Endothelial cell of umbilical vein (primary cell): ENCODE measurements at regions not wholly inside any gene's neighbourhood (a gene's known extent, or its start where the extent isn't known, plus 50 kb on each side); places are given as distances from the start of the nearest gene placed in this dataset.
"Not testable (repeated sequence)": the region's sequence is repeated elsewhere in the genome, so short reads cannot be mapped to it uniquely, and the experiment has no call there.

Source experiments
- BruUV-seq: library from RNA; stranded (reverse); fragments of 400-500 nt; replicated peaks from 2 replicates; lab custom pipeline; 2021; lab: Mats Ljungman, UMichigan
- CTCF ChIA-PET: fragments of 300-600, 350-600 bp; sonication (Branson Sonifier 250); formaldehyde crosslinking; loops from one replicate; lab custom pipeline; 2021; ENCODE audit warnings: antibody characterized with exemption, inconsistent platforms; lab: Charles Lee
- POLR2A ChIA-PET: fragments of 300-600, 350-600 bp; sonication (Branson Sonifier 250); formaldehyde crosslinking; loops from one replicate; lab custom pipeline; 2021; ENCODE audit warnings: antibody characterized with exemption, inconsistent platforms; lab: Charles Lee
- DNase-seq: peaks from one replicate; pipeline ENCODE4 v3.0.0-alpha.2; 2011; ENCODE audit warnings: low read depth, low spot score
- FAIRE-seq: peaks from 2 replicates; lab custom pipeline; 2011; peaks lifted over from hg19 to GRCh38; lab: Jason Lieb, UNC
- H2AFZ ChIP-seq: 2 replicates; pipeline ENCODE4 v1.6.0; 2012; ENCODE audit warnings: low read depth, low read length, control low read depth, inconsistent platforms
- H3K27ac ChIP-seq: 2 replicates; pipeline ENCODE4 v1.5.1; 2011; ENCODE audit warnings: low read depth, mild to moderate bottlenecking, control low read depth, low read length, moderate library complexity; ENCODE audit not compliant: insufficient read depth
- H3K27me3 ChIP-seq, 2 experiments: 2 replicates each; pipeline versions ENCODE4 v1.6.0 to v1.6.1; 2011; ENCODE audit warnings: low read length in 2 of 2, mixed read lengths in 1 of 2; ENCODE audit not compliant: control insufficient read depth in 2 of 2, insufficient read depth in 2 of 2
- H3K36me3 ChIP-seq, 2 experiments: 2 replicates in 1 of 2; 3 replicates in 1 of 2; pipeline ENCODE4 v1.5.1; 2011; ENCODE audit warnings: low read length in 2 of 2, mild to moderate bottlenecking in 1 of 2, moderate library complexity in 1 of 2; ENCODE audit not compliant: control insufficient read depth in 2 of 2, insufficient read depth in 2 of 2; ENCODE audit errors: extremely low read depth in 1 of 2
- H3K4me1 ChIP-seq: 3 replicates; pipeline ENCODE4 v1.5.1; 2011; ENCODE audit warnings: mild to moderate bottlenecking, low read length; ENCODE audit not compliant: control insufficient read depth, insufficient read depth; ENCODE audit errors: extremely low read depth
- H3K4me2 ChIP-seq: 2 replicates; pipeline ENCODE4 v1.6.1; 2011; ENCODE audit warnings: low read length, control low read depth, mixed read lengths; ENCODE audit not compliant: insufficient read depth
- H3K4me3 ChIP-seq, 3 experiments: fragments of 200-600 bp in 1 of 3; sonication (generic), shearing (Covaris generic) in 1 of 3; replicated peaks in 1 of 3; 2 replicates each; pipeline ENCODE4 v1.5.1; 2011 to 2016; ENCODE audit warnings: control low read depth in 3 of 3, low read length in 3 of 3, mild to moderate bottlenecking in 2 of 3, inconsistent platforms in 1 of 3, low read depth in 1 of 3, moderate library complexity in 1 of 3; ENCODE audit not compliant: insufficient read depth in 1 of 3
- H3K79me2 ChIP-seq: 2 replicates; pipeline ENCODE4 v1.6.0; 2012; ENCODE audit warnings: low read length, inconsistent platforms; ENCODE audit not compliant: control insufficient read depth, insufficient read depth
- H3K9ac ChIP-seq: replicated peaks from 2 replicates; pipeline ENCODE3; 2011; ENCODE audit warnings: low read length, control low read depth; ENCODE audit not compliant: insufficient read depth; ENCODE audit errors: extremely low read depth
- H3K9me1 ChIP-seq: replicated peaks from 3 replicates; pipeline ENCODE4 v1.6.0; 2011; ENCODE audit warnings: mild to moderate bottlenecking, low read length; ENCODE audit not compliant: control insufficient read depth, insufficient read depth; ENCODE audit errors: extremely low read depth
- H3K9me3 ChIP-seq: replicated peaks from 2 replicates; pipeline ENCODE4 v1.5.1; 2012; ENCODE audit warnings: low read length, inconsistent platforms; ENCODE audit not compliant: control insufficient read depth, insufficient read depth
- H4K20me1 ChIP-seq: replicated peaks from 2 replicates; pipeline ENCODE3; 2011; ENCODE audit warnings: mild to moderate bottlenecking, low read length; ENCODE audit not compliant: control insufficient read depth, insufficient read depth; ENCODE audit errors: extremely low read depth
- FOS ChIP-seq: IDR thresholded peaks from 2 replicates; pipeline ENCODE4 v1.6.1; 2011; ENCODE audit warnings: mild to moderate bottlenecking, low read length, moderate library complexity, borderline replicate concordance; ENCODE audit not compliant: insufficient read depth
- dilution Hi-C: fragments of 300-500 bp; cut with MboI; formaldehyde crosslinking; loops from one replicate; pipeline ENCODE4 v1.15.0; 2019; ENCODE audit warnings: low sequenced_read_pairs; ENCODE audit not compliant: extremely low pct_ligation_motif_present
- intact Hi-C: fragments of 100-400 bp; cut with micrococcal nuclease; formaldehyde crosslinking; loops from one replicate; pipeline ENCODE4 v1.10.0; 2022

GRCh38 chr3:21216598-21216997 is 534.4 kb downstream of the ZNF385D start:
- H3K9ac ChIP-seq, result no peak overlapping the region
- ChIA-PET POLR2A (no interaction called here), CTCF (interaction anchor here (1.3 kb wide), 1 partner anchor 990 kb away, joined by 5 read pairs; no protein-coding TSS in a partner anchor)
- H3K4me3 ChIP-seq, result no peak overlapping the region
- no peaks in the 10 kb centered on the region for H3K4me1 ChIP-seq
- no peaks in the 10 kb centered on the region for H3K79me2 ChIP-seq
- DNase-seq (no peak), FAIRE-seq (no peak)
- peaks cover 2% of the 10 kb centered on the region for H3K9me3 ChIP-seq
- BruUV-seq, result no TSS peak
- H3K27me3 ChIP-seq, result no peaks in the 10 kb centered on the region
- no peaks in the 10 kb centered on the region for H3K9me1 ChIP-seq
- no peak overlapping the region for H3K27ac ChIP-seq
- no peaks in the 10 kb centered on the region for H4K20me1 ChIP-seq
- dilution Hi-C loops, result no loop called here
- H2AFZ ChIP-seq, result no peak overlapping the region
- H3K4me2 ChIP-seq, result no peak overlapping the region
- no peaks in the 10 kb centered on the region for H3K36me3 ChIP-seq
- no peak for TF ChIP-seq FOS
- intact Hi-C loops, result loop anchor here (5.0 kb wide), 1 partner anchor 704 kb away; no protein-coding TSS in a partner anchor

- H3K9me1 ChIP-seq, H4K20me1 ChIP-seq, intact Hi-C loops, H3K79me2 ChIP-seq, H3K4me1 ChIP-seq, BruUV-seq, POLR2A ChIA-PET, H3K4me2 ChIP-seq, H3K27me3 ChIP-seq, H3K9me3 ChIP-seq, H2AFZ ChIP-seq, CTCF ChIA-PET, H3K4me3 ChIP-seq, dilution Hi-C loops, FAIRE-seq, H3K36me3 ChIP-seq, DNase-seq, H3K9ac ChIP-seq, H3K27ac ChIP-seq: not testable (repeated sequence)
Observed at GRCh38 chr3:21204122-21204521, 546.9 kb downstream of the ZNF385D start.
